ENCODE measurements at regions not wholly inside any gene's neighbourhood (a gene's known extent, or its start where the extent isn't known, plus 50 kb on each side); places are given as distances from the start of the nearest gene placed in this dataset.

DNA sequence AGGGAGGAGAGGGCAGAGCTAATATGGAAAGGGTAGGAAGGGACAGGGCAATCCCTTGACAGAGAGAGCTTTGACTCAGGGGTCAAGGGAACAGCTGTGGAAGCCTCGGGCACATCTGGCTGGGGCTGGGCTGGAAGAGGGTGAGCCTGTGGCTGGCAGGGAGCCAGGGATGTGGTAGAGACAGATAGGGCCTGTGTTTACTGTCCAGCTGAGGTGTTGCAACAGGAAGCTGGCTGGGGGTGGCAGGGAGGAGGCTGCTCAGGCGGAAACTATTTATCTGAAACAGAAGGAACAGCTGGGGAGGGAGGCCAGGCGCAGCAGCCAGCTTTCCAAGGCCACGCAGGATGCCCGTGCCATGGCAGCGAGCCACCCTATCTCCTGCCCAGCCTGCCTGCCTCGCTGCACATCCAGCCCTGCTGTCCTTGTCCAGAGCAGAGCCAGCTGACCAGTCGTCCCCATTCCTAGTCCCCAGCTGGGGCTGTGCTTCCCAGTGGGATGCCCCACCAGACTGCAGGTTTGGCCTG is 264.7 kb downstream of the CYP26B1 start (continued):
- TF ChIP-seq ZNF274 (CRISPR knock-in tag; IDR thresholded peaks at IDR 0.05): 0 out of 2 replicates have a peak, but pooled peaks have one; percentile 56
- TF ChIP-seq, protein P1, sequence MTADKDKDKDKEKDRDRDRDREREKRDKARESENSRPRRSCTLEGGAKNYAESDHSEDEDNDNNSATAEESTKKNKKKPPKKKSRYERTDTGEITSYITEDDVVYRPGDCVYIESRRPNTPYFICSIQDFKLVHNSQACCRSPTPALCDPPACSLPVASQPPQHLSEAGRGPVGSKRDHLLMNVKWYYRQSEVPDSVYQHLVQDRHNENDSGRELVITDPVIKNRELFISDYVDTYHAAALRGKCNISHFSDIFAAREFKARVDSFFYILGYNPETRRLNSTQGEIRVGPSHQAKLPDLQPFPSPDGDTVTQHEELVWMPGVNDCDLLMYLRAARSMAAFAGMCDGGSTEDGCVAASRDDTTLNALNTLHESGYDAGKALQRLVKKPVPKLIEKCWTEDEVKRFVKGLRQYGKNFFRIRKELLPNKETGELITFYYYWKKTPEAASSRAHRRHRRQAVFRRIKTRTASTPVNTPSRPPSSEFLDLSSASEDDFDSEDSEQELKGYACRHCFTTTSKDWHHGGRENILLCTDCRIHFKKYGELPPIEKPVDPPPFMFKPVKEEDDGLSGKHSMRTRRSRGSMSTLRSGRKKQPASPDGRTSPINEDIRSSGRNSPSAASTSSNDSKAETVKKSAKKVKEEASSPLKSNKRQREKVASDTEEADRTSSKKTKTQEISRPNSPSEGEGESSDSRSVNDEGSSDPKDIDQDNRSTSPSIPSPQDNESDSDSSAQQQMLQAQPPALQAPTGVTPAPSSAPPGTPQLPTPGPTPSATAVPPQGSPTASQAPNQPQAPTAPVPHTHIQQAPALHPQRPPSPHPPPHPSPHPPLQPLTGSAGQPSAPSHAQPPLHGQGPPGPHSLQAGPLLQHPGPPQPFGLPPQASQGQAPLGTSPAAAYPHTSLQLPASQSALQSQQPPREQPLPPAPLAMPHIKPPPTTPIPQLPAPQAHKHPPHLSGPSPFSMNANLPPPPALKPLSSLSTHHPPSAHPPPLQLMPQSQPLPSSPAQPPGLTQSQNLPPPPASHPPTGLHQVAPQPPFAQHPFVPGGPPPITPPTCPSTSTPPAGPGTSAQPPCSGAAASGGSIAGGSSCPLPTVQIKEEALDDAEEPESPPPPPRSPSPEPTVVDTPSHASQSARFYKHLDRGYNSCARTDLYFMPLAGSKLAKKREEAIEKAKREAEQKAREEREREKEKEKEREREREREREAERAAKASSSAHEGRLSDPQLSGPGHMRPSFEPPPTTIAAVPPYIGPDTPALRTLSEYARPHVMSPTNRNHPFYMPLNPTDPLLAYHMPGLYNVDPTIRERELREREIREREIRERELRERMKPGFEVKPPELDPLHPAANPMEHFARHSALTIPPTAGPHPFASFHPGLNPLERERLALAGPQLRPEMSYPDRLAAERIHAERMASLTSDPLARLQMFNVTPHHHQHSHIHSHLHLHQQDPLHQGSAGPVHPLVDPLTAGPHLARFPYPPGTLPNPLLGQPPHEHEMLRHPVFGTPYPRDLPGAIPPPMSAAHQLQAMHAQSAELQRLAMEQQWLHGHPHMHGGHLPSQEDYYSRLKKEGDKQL (CRISPR knock-in tag; IDR thresholded peaks at IDR 0.05; ENCODE audit: low read depth): peak; percentile 88
- TF ChIP-seq NFKBIZ (CRISPR knock-in tag; IDR thresholded peaks at IDR 0.05): peak; percentile 93
- peak; percentile 66; the same call in 2 of the 3 replicates for TF ChIP-seq MXI1 (IDR thresholded peaks at IDR 0.05; ENCODE audit: borderline replicate concordance, low read depth, low read length)
- peak; percentile 94 for TF ChIP-seq SMAD3 (CRISPR knock-in tag; IDR thresholded peaks at IDR 0.05)
- peak; percentile 96 for TF ChIP-seq ZNF792 (CRISPR knock-in tag; IDR thresholded peaks at IDR 0.05)
- no peak for TF ChIP-seq TOPORS (CRISPR knock-in tag; IDR thresholded peaks at IDR 0.05)
- peak; percentile 89 for TF ChIP-seq RXRA (CRISPR knock-in tag; IDR thresholded peaks at IDR 0.05)
- no peak for TF ChIP-seq CENPT (CRISPR knock-in tag; IDR thresholded peaks at IDR 0.05; ENCODE audit: low read depth)
- TF ChIP-seq ZNF7 (CRISPR knock-in tag; IDR thresholded peaks at IDR 0.05): no peak
- peak; percentile 86 for TF ChIP-seq ZNF687 (CRISPR knock-in tag; IDR thresholded peaks at IDR 0.05)
- TF ChIP-seq MLLT10 (CRISPR knock-in tag; IDR thresholded peaks at IDR 0.05): no peak
- TF ChIP-seq ZNF547 (CRISPR knock-in tag; IDR thresholded peaks at IDR 0.05): peak; percentile 79; the same call in 1 of the 2 replicates
- no peak for TF ChIP-seq NBN (conservative IDR thresholded peaks at IDR 0.05)
- TF ChIP-seq ASH2L (IDR thresholded peaks at IDR 0.05; ENCODE audit: insufficient read length, low read depth, low read length): peak; percentile 15

Data from HepG2 (cell line).